HL-60 (cell line): ENCODE measurements at regions not wholly inside any gene's neighbourhood (a gene's known extent, or its start where the extent isn't known, plus 50 kb on each side); places are given as distances from the start of the nearest gene placed in this dataset.

Experiments used
- CTCF ChIP-seq: IDR thresholded peaks from one replicate; pipeline ENCODE4 v1.5.1; 2011; ENCODE audit warnings: low read length, control low read depth, inconsistent platforms; ENCODE audit not compliant: insufficient read depth
- POLR2AphosphoS5 ChIP-seq: IDR thresholded peaks from 2 replicates; pipeline ENCODE4 v1.6.1; 2012; ENCODE audit warnings: low read depth
- REST ChIP-seq: IDR thresholded peaks from 2 replicates; pipeline ENCODE4 v1.6.1; 2012; ENCODE audit warnings: low read depth; ENCODE audit not compliant: insufficient replicate concordance

- TF ChIP-seq CTCF (no peak), REST (no peak), POLR2AphosphoS5 (no peak)
Measured at GRCh38 chr13:80055847-80056246, 285.1 kb downstream of the SPRY2 start.
